ENCODE measurements at regions not wholly inside any gene's neighbourhood (a gene's known extent, or its start where the extent isn't known, plus 50 kb on each side); places are given as distances from the start of the nearest gene placed in this dataset.

DNA sequence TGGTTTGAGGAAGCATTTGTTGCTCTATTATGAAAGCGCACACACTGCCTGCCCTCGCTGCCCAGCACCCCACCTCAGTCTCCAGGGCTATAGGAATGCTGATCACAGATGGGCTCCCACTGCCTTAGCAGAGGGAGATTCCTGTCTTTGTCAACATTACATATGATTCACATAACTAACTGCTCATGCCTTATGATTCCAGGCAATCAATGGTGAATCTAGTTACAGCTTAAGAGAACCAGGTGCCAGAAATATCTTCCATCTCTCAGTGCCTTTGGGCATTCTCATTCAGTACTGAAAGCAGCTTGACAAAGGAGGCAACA lies 458.9 kb upstream of the C9orf72 start:
- TF ChIP-seq, protein P1, sequence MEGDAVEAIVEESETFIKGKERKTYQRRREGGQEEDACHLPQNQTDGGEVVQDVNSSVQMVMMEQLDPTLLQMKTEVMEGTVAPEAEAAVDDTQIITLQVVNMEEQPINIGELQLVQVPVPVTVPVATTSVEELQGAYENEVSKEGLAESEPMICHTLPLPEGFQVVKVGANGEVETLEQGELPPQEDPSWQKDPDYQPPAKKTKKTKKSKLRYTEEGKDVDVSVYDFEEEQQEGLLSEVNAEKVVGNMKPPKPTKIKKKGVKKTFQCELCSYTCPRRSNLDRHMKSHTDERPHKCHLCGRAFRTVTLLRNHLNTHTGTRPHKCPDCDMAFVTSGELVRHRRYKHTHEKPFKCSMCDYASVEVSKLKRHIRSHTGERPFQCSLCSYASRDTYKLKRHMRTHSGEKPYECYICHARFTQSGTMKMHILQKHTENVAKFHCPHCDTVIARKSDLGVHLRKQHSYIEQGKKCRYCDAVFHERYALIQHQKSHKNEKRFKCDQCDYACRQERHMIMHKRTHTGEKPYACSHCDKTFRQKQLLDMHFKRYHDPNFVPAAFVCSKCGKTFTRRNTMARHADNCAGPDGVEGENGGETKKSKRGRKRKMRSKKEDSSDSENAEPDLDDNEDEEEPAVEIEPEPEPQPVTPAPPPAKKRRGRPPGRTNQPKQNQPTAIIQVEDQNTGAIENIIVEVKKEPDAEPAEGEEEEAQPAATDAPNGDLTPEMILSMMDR (IDR thresholded peaks at IDR 0.05; ENCODE audit: insufficient read depth, low read length), result no peak
- no peak overlapping the region for H3K4me3 ChIP-seq (ENCODE audit: low read depth, low read length)
- no peak for DNase-seq (ENCODE audit: low read depth)

DNA sequence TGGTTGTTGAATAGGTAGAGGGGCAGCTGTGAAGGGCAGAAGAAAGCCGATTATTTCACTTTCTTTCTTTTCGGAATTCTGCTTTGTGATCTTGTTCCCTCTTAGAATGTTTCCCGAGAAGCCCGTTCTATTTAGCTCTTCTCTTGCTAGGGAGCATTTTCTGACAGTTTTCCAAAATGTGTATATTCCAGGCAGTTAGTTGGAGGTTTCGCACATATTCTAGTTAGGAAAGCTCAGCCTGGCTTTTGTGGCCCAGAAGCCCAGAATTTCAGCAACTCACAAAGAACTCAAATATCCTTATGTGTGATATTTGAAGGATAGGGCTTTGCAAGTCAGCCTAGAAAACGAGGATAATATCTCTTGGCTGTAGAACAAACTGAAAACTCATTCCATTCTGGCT lies 461.0 kb upstream of the C9orf72 start:
- no peak for DNase-seq (ENCODE audit: low read depth)
- TF ChIP-seq, protein P1 (IDR thresholded peaks at IDR 0.05; ENCODE audit: insufficient read depth, low read length), result no peak
- no peak overlapping the region for H3K4me3 ChIP-seq (ENCODE audit: low read depth, low read length)

DNA sequence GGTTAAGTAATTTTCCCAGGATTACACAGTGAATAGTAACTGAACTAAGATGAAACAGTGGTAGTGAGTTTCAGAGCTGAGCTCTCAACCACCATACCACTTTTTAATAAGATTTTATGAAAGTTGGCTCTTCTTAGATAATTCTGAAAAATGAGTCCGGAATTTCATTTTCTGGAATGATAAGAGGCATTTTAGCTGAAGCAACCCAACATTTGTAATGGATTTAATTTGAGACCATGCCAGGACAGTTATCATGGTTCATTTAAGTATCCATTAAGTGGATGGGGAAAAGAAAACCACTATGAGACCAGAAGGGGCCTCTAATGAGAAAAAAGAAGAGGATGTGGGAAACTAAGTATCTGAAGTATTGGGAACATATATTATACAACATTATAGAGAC lies 464.7 kb upstream of the C9orf72 start:
- no peak for DNase-seq (ENCODE audit: low read depth)
- no peak overlapping the region for H3K4me3 ChIP-seq (ENCODE audit: low read depth, low read length)
- TF ChIP-seq, protein P1 (IDR thresholded peaks at IDR 0.05; ENCODE audit: insufficient read depth, low read length), result no peak

DNA sequence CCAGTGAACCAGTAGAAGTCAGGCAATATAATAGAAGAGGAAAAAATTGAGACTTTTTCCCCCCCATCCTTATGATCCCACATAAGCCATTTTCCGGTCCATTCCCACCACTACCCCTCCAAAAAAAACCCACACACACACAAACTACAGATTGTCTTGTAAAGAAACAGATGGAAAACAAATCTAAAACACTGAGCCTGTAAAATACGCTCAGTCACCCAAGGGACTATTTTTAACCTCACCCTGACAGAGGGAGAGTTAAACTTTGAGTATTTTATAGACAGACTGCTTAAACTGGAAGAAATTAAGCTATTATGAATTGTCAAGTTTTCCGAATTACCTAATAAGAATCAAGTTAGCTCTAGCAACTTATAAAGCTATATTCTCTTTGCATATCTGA lies 471.8 kb upstream of the C9orf72 start:
- no peak overlapping the region for H3K4me3 ChIP-seq (ENCODE audit: low read depth, low read length)
- TF ChIP-seq, protein P1 (IDR thresholded peaks at IDR 0.05; ENCODE audit: insufficient read depth, low read length), result no peak
- DNase-seq (ENCODE audit: low read depth), result no peak

DNA sequence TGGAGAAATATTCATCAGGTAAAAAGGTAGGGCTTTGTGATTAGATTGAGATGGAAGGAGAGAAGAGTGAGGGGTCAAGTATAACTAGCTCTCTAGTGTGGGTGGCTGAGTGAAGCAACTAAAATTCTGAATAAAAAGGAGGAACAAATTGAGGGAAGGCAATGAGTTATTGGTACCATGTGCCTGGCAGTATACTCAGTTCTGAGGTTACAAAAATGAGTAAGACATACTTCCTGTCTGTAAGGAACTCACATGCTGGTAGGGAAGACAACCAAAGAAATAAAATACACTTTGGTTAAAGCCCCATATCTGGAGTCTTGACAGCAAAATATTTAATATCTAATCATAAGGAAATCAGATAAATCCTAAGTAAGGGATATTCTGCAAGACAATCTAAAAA lies 476.8 kb upstream of the C9orf72 start:
- no peak for DNase-seq (ENCODE audit: low read depth)
- no peak overlapping the region for H3K4me3 ChIP-seq (ENCODE audit: low read depth, low read length)
- TF ChIP-seq, protein P1 (IDR thresholded peaks at IDR 0.05; ENCODE audit: insufficient read depth, low read length), result no peak

DNA sequence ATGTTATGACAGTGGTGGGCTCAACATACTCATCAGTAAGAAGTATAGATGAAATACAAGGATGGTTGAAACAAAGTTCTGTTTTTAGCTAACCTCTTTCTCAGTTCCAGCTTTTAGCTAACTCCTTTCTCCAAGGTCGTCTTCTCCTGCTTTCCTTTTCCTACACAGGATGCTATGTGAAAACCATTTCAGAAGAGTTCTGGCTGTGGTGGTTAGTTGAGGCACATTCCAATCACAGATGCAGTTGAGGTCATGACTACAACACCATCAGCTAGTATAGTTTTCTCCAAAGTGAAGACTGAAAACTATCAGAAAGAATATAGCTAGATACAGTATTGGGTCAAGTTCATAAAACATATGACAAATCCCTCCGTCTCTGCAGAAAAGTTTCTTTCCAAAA lies 477.7 kb upstream of the C9orf72 start:
- no peak overlapping the region for H3K4me3 ChIP-seq (ENCODE audit: low read depth, low read length)
- TF ChIP-seq, protein P1 (IDR thresholded peaks at IDR 0.05; ENCODE audit: insufficient read depth, low read length), result no peak
- no peak for DNase-seq (ENCODE audit: low read depth)
